Heart left ventricle (tissue), 16 donors: ENCODE measurements at regions not wholly inside any gene's neighbourhood (a gene's known extent, or its start where the extent isn't known, plus 50 kb on each side); places are given as distances from the start of the nearest gene placed in this dataset.

Source experiments
- ATAC-seq, 4 donors: fragments of 200-7000 bp; cut with Tn5 transposase; one replicate each; pipeline ENCODE4 v1.9.1; 2020 to 2022; ENCODE audit warnings: moderate library complexity in 4 of 4, mild to moderate bottlenecking in 3 of 4, moderate number of reproducible peaks in 1 of 4
- DNase-seq, 5 donors: peaks; one replicate each; pipeline ENCODE4 v3.0.0-alpha.2; 2020
- H3K27ac ChIP-seq, 12 donors: fragments of 200-600 bp; sonication (generic) in 4 of 12; one replicate each; pipeline versions ENCODE4 v1.5.0 to v1.8.0; 2016 to 2022; ENCODE audit warnings: mild to moderate bottlenecking in 2 of 12
- H3K27me3 ChIP-seq, 9 donors: fragments of 200-600 bp; sonication (generic) in 2 of 9; one replicate each; pipeline versions ENCODE4 v1.5.1 to v1.8.0; 2016 to 2022; ENCODE audit warnings: mild to moderate bottlenecking in 3 of 9
- H3K36me3 ChIP-seq, 9 donors: fragments of 200-600 bp; sonication (generic) in 2 of 9; one replicate each; pipeline versions ENCODE4 v1.5.0 to v1.8.0; 2018 to 2022; ENCODE audit warnings: mild to moderate bottlenecking in 2 of 9
- H3K4me1 ChIP-seq, 12 donors: fragments of 200-600 bp; sonication (generic) in 4 of 12; one replicate each; pipeline versions ENCODE4 v1.5.0 to v1.8.0; 2016 to 2022; ENCODE audit warnings: mild to moderate bottlenecking in 3 of 12
- H3K4me3 ChIP-seq, 12 donors: fragments of 200-600 bp; sonication (generic) in 4 of 12; one replicate each; pipeline versions ENCODE4 v1.5.0 to v1.8.0; 2017 to 2022; ENCODE audit warnings: mild to moderate bottlenecking in 9 of 12, moderate library complexity in 4 of 12
- H3K9me3 ChIP-seq, 12 donors: fragments of 200-600 bp; sonication (generic) in 4 of 12; one replicate each; pipeline versions ENCODE4 v1.5.0 to v1.8.0; 2016 to 2022; ENCODE audit warnings: mild to moderate bottlenecking in 1 of 12
- CTCF ChIP-seq, 12 donors: fragments of 200-600 bp; sonication (generic) in 4 of 12; IDR thresholded peaks; one replicate each; pipeline versions ENCODE4 v1.5.0 to v1.8.0; 2018 to 2022; ENCODE audit warnings: antibody characterized with exemption in 12 of 12, mild to moderate bottlenecking in 5 of 12
- POLR2A ChIP-seq, 2 donors: fragments of 450-650 bp; IDR thresholded peaks; one replicate each; pipeline ENCODE4 v1.6.1; 2017; ENCODE audit warnings: antibody characterized with exemption in 2 of 2, mild to moderate bottlenecking in 2 of 2, moderate library complexity in 2 of 2
- WGBS, 4 donors: extraction: QIAGEN DNeasy Blood & Tissue Kit in 2 of 4; methylation state at CpG; one replicate each; pipeline versions ENCODE4 v1.1.5 to v1.1.7; 2013 to 2018; 5-methylcytosine and 5-hydroxymethylcytosine counted together
- intact Hi-C, 10 donors: fragments of 100-400 bp; cut with DNase I; formaldehyde crosslinking; loops; one replicate each; pipeline versions ENCODE4 v1.11.1 to v1.14.2; 2022
- donor health status: ischemic (EF 13 %, LVEDD 7.1; RV severe dilation, severe dysfunction).
- donor health status: healthy with polysubstance abuse.
- donor health status: DM: no; HTN: yes; CAD: no.
- donor health status: DM: no; HTN: no; CAD: no.
- donor health status: ischemic (EF 25% LVEDD 6.9; RV normal size, moderate dysfunction).
- donor health status: ischemic (EF 25% LVEDD 5.7; RV mildly dilated, moderate dysfunction).
- donor health status: healthy.
- donor health status: DM: yes; HTN: yes; CAD: no.
- donor health status: ischemic (EF 35%, LVEDD 5.7; RV mildly dilated, moderate dysfunction).
- donor health status: nonischemic (EF 11% LVEDD 7.7; RV severe dilation, severe dysfunction).
- donor health status: DM: yes; HTN: yes; CAD: no.
- donor health status: PGD.
- donor health status: ischemic (EF 29% LVEDD 5.4; RV normal size, mild dysfunction).
- donor health status: nonischemic (EF 23%, LVEDD 6.1; RV moderate dilation, normal function).

GRCh38 chrX:9135901-9136510 lies 102.1 kb upstream of the FAM9B start:
- Histone ChIP-seq H3K4me1 (no peaks in the 10 kb centered on the region), H3K4me3 (no peak overlapping the region), H3K27ac (no peak overlapping the region), H3K27me3 (peaks cover 0 to 3% (median 0%) of the 10 kb centered on the region in 9 donors), H3K36me3 (no peaks in the 10 kb centered on the region), H3K9me3 (no peaks in the 10 kb centered on the region)
- no peak for TF ChIP-seq POLR2A (IDR thresholded peaks at IDR 0.05)
- ATAC-seq (no peak), DNase-seq (no peak)
- 63 to 72% (median 70%) methylated on average over 6 of the region's 6 CpGs for WGBS, 4 donors
- intact Hi-C loops: no loop called here

DNA sequence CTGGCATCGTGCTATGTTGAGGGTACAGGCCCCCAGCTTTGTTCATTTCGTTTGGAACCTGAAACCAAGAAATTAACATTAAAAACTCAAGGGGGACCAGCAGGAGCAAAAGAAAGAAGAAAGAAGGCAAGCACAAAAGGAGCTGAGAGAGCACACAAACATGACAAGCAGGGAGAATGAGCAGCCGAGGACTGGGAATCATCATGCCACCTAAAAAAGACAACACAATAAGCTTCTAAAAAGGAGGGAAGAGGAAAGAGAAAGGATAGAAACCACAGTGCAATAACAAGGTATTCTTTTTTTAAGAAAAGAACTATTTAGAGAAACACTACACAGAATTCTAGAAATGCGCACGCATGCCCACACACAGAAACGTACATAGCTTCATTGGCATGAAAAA lies 103.2 kb upstream of the FAM9B start:
- no peaks in the 10 kb centered on the region for H3K36me3 ChIP-seq
- ATAC-seq: no peak
- peaks cover 0 to 3% (median 0%) of the 10 kb centered on the region in 9 donors for H3K27me3 ChIP-seq
- no peaks in the 10 kb centered on the region for H3K4me1 ChIP-seq
- TF ChIP-seq CTCF (IDR thresholded peaks at IDR 0.05): no peak
- TF ChIP-seq POLR2A (IDR thresholded peaks at IDR 0.05): no peak
- no peaks in the 10 kb centered on the region for H3K9me3 ChIP-seq
- no peak overlapping the region for H3K27ac ChIP-seq
- WGBS, 4 donors: 82 to 95% (median 88%) methylated on average over 6 of the region's 6 CpGs
- intact Hi-C loops: no loop called here
- no peak overlapping the region for H3K4me3 ChIP-seq
- DNase-seq: no peak

- H3K9me3 ChIP-seq: no peaks in the 10 kb centered on the region
- 47 to 65% (median 54%) methylated on average over 2 of the region's 2 CpGs for WGBS, 4 donors
Observed at GRCh38 chrX:9141496-9141895, 107.6 kb upstream of the FAM9B start.

GRCh38 chrX:9144701-9145241 lies 110.8 kb upstream of the FAM9B start:
- intact Hi-C loops: no loop called here

More at GRCh38 chrX:9141496-9141895, 107.6 kb upstream of the FAM9B start:
- peaks cover 0 to 3% (median 0%) of the 10 kb centered on the region in 12 donors for H3K4me1 ChIP-seq
- peaks cover 0 to 8% (median 0%) of the 10 kb centered on the region in 9 donors for H3K27me3 ChIP-seq
- intact Hi-C loops: no loop called here
- no peak for DNase-seq
- no peak for ATAC-seq
- no peak for TF ChIP-seq CTCF (IDR thresholded peaks at IDR 0.05)
- H3K27ac ChIP-seq: no peak overlapping the region
- H3K36me3 ChIP-seq: no peaks in the 10 kb centered on the region
- no peak overlapping the region for H3K4me3 ChIP-seq

More at GRCh38 chrX:9144701-9145241, 110.8 kb upstream of the FAM9B start:
- no peak for DNase-seq
- Histone ChIP-seq H3K27me3 (peaks cover 0 to 13% (median 0%) of the 10 kb centered on the region in 9 donors), H3K4me1 (peaks cover 0 to 3% (median 0%) of the 10 kb centered on the region in 12 donors), H3K4me3 (no peak overlapping the region), H3K36me3 (no peaks in the 10 kb centered on the region), H3K27ac (no peak overlapping the region), H3K9me3 (no peaks in the 10 kb centered on the region)
- ATAC-seq: no peak
- WGBS, 4 donors: 48 to 55% (median 53%) methylated on average over 13 of the region's 13 CpGs
- TF ChIP-seq CTCF (IDR thresholded peaks at IDR 0.05): no peak
- TF ChIP-seq POLR2A (IDR thresholded peaks at IDR 0.05): no peak
